KMS-11 (cell line): ENCODE measurements at regions not wholly inside any gene's neighbourhood (a gene's known extent, or its start where the extent isn't known, plus 50 kb on each side); places are given as distances from the start of the nearest gene placed in this dataset.

Experiments
- H2AFZ ChIP-seq: fragments of 200-600 bp; sonication (generic); 2 replicates; pipeline ENCODE4 v1.6.1; 2016; ENCODE audit warnings: antibody characterized with exemption, mixed run types, low read depth
- H3K27ac ChIP-seq: fragments of 200-600 bp; sonication (generic); 2 replicates; pipeline ENCODE4 v1.6.1; 2016; ENCODE audit warnings: mild to moderate bottlenecking, mixed run types
- H3K27me3 ChIP-seq: fragments of 200-600 bp; sonication (generic); 2 replicates; pipeline ENCODE4 v1.6.1; 2017; ENCODE audit warnings: mild to moderate bottlenecking, low read depth, mixed run types, moderate library complexity; ENCODE audit not compliant: insufficient read depth
- H3K36me3 ChIP-seq: fragments of 200-600 bp; sonication (generic); 2 replicates; pipeline ENCODE4 v1.6.1; 2017; ENCODE audit warnings: mild to moderate bottlenecking, mixed run types; ENCODE audit not compliant: insufficient read depth
- H3K4me1 ChIP-seq: fragments of 200-600 bp; sonication (generic); 2 replicates; pipeline ENCODE4 v1.6.1; 2016; ENCODE audit warnings: mild to moderate bottlenecking, low read depth, mixed run types; ENCODE audit not compliant: poor library complexity, severe bottlenecking
- H3K4me2 ChIP-seq: fragments of 200-600 bp; sonication (generic); 2 replicates; pipeline ENCODE4 v1.7.0; 2016; ENCODE audit warnings: mild to moderate bottlenecking, mixed run types
- H3K4me3 ChIP-seq: fragments of 200-600 bp; sonication (generic); IDR thresholded peaks from 2 replicates; pipeline ENCODE4 v1.6.1; 2017; ENCODE audit warnings: low read depth, low read length, mixed read lengths; ENCODE audit not compliant: insufficient read depth
- H3K79me2 ChIP-seq: fragments of 200-600 bp; sonication (generic); 2 replicates; pipeline ENCODE4 v1.6.1; 2016; ENCODE audit warnings: low read depth, mixed run types; ENCODE audit not compliant: insufficient read depth
- H3K9ac ChIP-seq: fragments of 200-600 bp; sonication (generic); 2 replicates; pipeline ENCODE4 v1.6.1; 2016; ENCODE audit warnings: mild to moderate bottlenecking, mixed run types
- H4K20me1 ChIP-seq: fragments of 200-600 bp; sonication (generic); 2 replicates; pipeline ENCODE4 v1.6.1; 2016; ENCODE audit warnings: mild to moderate bottlenecking, mixed run types; ENCODE audit not compliant: insufficient read depth
- CTCF ChIP-seq: fragments of 200-600 bp; sonication (generic); conservative IDR thresholded peaks from 2 replicates; pipeline ENCODE4 v1.6.1; 2017; ENCODE audit warnings: low read depth, mild to moderate bottlenecking, antibody characterized with exemption, low read length, moderate library complexity, mixed read lengths

GRCh38 chr18:26618135-26618534 is 69.8 kb upstream of the KCTD1 start:
- Histone ChIP-seq H3K36me3 (no peaks in the 10 kb centered on the region), H4K20me1 (no peaks in the 10 kb centered on the region), H3K79me2 (no peaks in the 10 kb centered on the region), H3K4me1 (no peaks in the 10 kb centered on the region), H2AFZ (no peak overlapping the region), H3K27me3 (no peaks in the 10 kb centered on the region), H3K27ac (no peak overlapping the region), H3K4me2 (no peak overlapping the region), H3K4me3 (no peak overlapping the region), H3K9ac (no peak overlapping the region)
- TF ChIP-seq CTCF: no peak

GRCh38 chr18:26617151-26617554 is 68.8 kb upstream of the KCTD1 start:
- Histone ChIP-seq H3K9ac (no peak overlapping the region), H4K20me1 (no peaks in the 10 kb centered on the region), H3K4me1 (no peaks in the 10 kb centered on the region), H3K4me3 (no peak overlapping the region), H3K27me3 (no peaks in the 10 kb centered on the region), H3K4me2 (no peak overlapping the region), H3K79me2 (no peaks in the 10 kb centered on the region), H3K36me3 (no peaks in the 10 kb centered on the region), H3K27ac (no peak overlapping the region), H2AFZ (no peak overlapping the region)
- TF ChIP-seq CTCF: no peak

GRCh38 chr18:26614374-26614773 is 66.0 kb upstream of the KCTD1 start:
- Histone ChIP-seq H3K4me2 (no peak overlapping the region), H2AFZ (no peak overlapping the region), H3K4me3 (no peak overlapping the region), H3K36me3 (no peaks in the 10 kb centered on the region), H3K4me1 (no peaks in the 10 kb centered on the region), H3K79me2 (no peaks in the 10 kb centered on the region), H3K9ac (no peak overlapping the region), H3K27me3 (no peaks in the 10 kb centered on the region), H4K20me1 (no peaks in the 10 kb centered on the region), H3K27ac (no peak overlapping the region)
- no peak for TF ChIP-seq CTCF
